ENCODE measurements at regions not wholly inside any gene's neighbourhood (a gene's known extent, or its start where the extent isn't known, plus 50 kb on each side); places are given as distances from the start of the nearest gene placed in this dataset.
"Not testable (repeated sequence)": the region's sequence is repeated elsewhere in the genome, so short reads cannot be mapped to it uniquely, and the experiment has no call there.

- DNase-seq: no peak
These were observed 329.3 kb downstream of the TBL1XR1 start for GRCh38 chr3:176867681-176868663.

GRCh38 chr3:176861137-176861536, 336.1 kb downstream of the TBL1XR1 start:
- no peak for DNase-seq

- no peak for DNase-seq
These were observed 340.6 kb downstream of the TBL1XR1 start for GRCh38 chr3:176856721-176857120.

- no peak for DNase-seq
These were observed 341.3 kb downstream of the TBL1XR1 start for GRCh38 chr3:176855901-176856486.

GRCh38 chr3:176855213-176855612, 342.1 kb downstream of the TBL1XR1 start:
- DNase-seq: no peak

GRCh38 chr3:176850498-176850897, 346.8 kb downstream of the TBL1XR1 start:
- DNase-seq: no peak

- no peak for DNase-seq
These were observed 348.7 kb downstream of the TBL1XR1 start for GRCh38 chr3:176848431-176849214.

- no peak for DNase-seq
These were observed 354.4 kb downstream of the TBL1XR1 start for GRCh38 chr3:176842914-176843313.

GRCh38 chr3:176840641-176841286, 356.5 kb downstream of the TBL1XR1 start:
- no peak for DNase-seq

GRCh38 chr3:176839901-176840300, 357.4 kb downstream of the TBL1XR1 start:
- DNase-seq: no peak

- no peak for DNase-seq
These were observed 357.8 kb downstream of the TBL1XR1 start for GRCh38 chr3:176839466-176839865.

- not testable (repeated sequence) for DNase-seq
These were observed 370.0 kb downstream of the TBL1XR1 start for GRCh38 chr3:176827244-176827643.

GRCh38 chr3:176824811-176825210, 372.5 kb downstream of the TBL1XR1 start:
- no peak for DNase-seq

- no peak for DNase-seq
These were observed 376.5 kb downstream of the TBL1XR1 start for GRCh38 chr3:176820764-176821163.

GRCh38 chr3:176816937-176817336, 380.3 kb downstream of the TBL1XR1 start:
- DNase-seq: no peak

GRCh38 chr3:176814285-176814684, 383.0 kb downstream of the TBL1XR1 start:
- DNase-seq: peak; percentile 7

GRCh38 chr3:176807938-176808337, 389.3 kb downstream of the TBL1XR1 start:
- DNase-seq: no peak

- DNase-seq: no peak
These were observed 397.6 kb downstream of the TBL1XR1 start for GRCh38 chr3:176799675-176800074.

- no peak for DNase-seq
These were observed 398.6 kb downstream of the TBL1XR1 start for GRCh38 chr3:176798680-176799079.

- DNase-seq: no peak
These were observed 400.9 kb downstream of the TBL1XR1 start for GRCh38 chr3:176796371-176796770.

- DNase-seq: no peak
These were observed 401.4 kb downstream of the TBL1XR1 start for GRCh38 chr3:176795891-176796290.

GRCh38 chr3:176794406-176794805, 402.9 kb downstream of the TBL1XR1 start:
- no peak for DNase-seq

- DNase-seq: no peak
These were observed 407.3 kb downstream of the TBL1XR1 start for GRCh38 chr3:176789947-176790346.
